GM12878 (cell line): ENCODE measurements at regions not wholly inside any gene's neighbourhood (a gene's known extent, or its start where the extent isn't known, plus 50 kb on each side); places are given as distances from the start of the nearest gene placed in this dataset.
A peak's percentile ranks its signal among the peaks of the same experiment; 100 is the strongest.

Experiments used
- ATAC-seq: fragments of 200-7000 bp; cut with Tn5 transposase; 3 replicates; pipeline ENCODE4 v1.9.1; 2020; ENCODE audit warnings: mild to moderate bottlenecking, moderate library complexity
- BruUV-seq: library from RNA; stranded (reverse); fragments of 400-500 nt; replicated peaks from 2 replicates; lab custom pipeline; 2021; lab: Mats Ljungman, UMichigan
- CTCF ChIA-PET: fragments of 300-600 bp; sonication (Branson Sonifier 250); formaldehyde crosslinking; extraction: SDS; loops from one replicate; lab custom pipeline; 2021; ENCODE audit warnings: inconsistent platforms; lab: Yijun Ruan, JAX
- POLR2A ChIA-PET: fragments of 350-600 bp; formaldehyde crosslinking; extraction: SDS; loops from one replicate; lab custom pipeline; 2021; ENCODE audit warnings: inconsistent platforms; lab: Charles Lee
- RAD21 ChIA-PET: fragments of 300-600 bp; sonication (Branson Sonifier 250); formaldehyde crosslinking; loops from one replicate; lab custom pipeline; 2023; ENCODE audit warnings: antibody characterized with exemption; ENCODE audit not compliant: unreplicated experiment; lab: Charles Lee
- SMC1A ChIA-PET: fragments of 300-600 bp; sonication (Branson Sonifier 250); formaldehyde crosslinking; loops from one replicate; lab custom pipeline; 2023; ENCODE audit not compliant: unreplicated experiment, uncharacterized antibody; lab: Charles Lee
- DNase-seq: peaks from one replicate; pipeline ENCODE4 v3.0.0-alpha.2; 2011; ENCODE audit warnings: low read depth, low spot score
- FAIRE-seq: peaks from 3 replicates; lab custom pipeline; 2011; peaks lifted over from hg19 to GRCh38; lab: Jason Lieb, UNC
- H2AFZ ChIP-seq: 2 replicates; pipeline ENCODE4 v1.6.0; 2011; ENCODE audit warnings: low read depth, low read length, control low read depth; ENCODE audit not compliant: control insufficient read depth
- H3K27ac ChIP-seq: 2 replicates; pipeline ENCODE4 v1.5.1; 2011; ENCODE audit warnings: control low read depth; ENCODE audit not compliant: control insufficient read depth, insufficient read depth
- H3K27me3 ChIP-seq, 2 experiments: replicated peaks in 1 of 2; 2 replicates each; pipeline versions ENCODE4 v1.6.0 to v1.6.1; 2011; ENCODE audit warnings: low read length in 1 of 2; ENCODE audit not compliant: control insufficient read depth in 2 of 2, insufficient read depth in 2 of 2
- H3K36me3 ChIP-seq, 2 experiments: 2 replicates each; pipeline ENCODE4 v1.5.1; 2011; ENCODE audit warnings: low read length in 1 of 2; ENCODE audit not compliant: control insufficient read depth in 2 of 2, insufficient read depth in 2 of 2
- H3K4me1 ChIP-seq: 2 replicates; pipeline ENCODE4 v1.6.1; 2011; ENCODE audit warnings: mild to moderate bottlenecking, low read length, moderate library complexity, mixed read lengths; ENCODE audit not compliant: control insufficient read depth, insufficient read depth
- H3K4me2 ChIP-seq: 2 replicates; pipeline ENCODE4 v1.6.0; 2011; ENCODE audit warnings: control low read depth; ENCODE audit not compliant: control insufficient read depth, insufficient read depth
- H3K4me3 ChIP-seq: fragments of 200-600 bp; sonication (generic); 2 replicates; pipeline ENCODE4 v1.5.1; 2016
- H3K79me2 ChIP-seq: 2 replicates; pipeline ENCODE4 v1.6.0; 2011; ENCODE audit warnings: low read length; ENCODE audit not compliant: control insufficient read depth, insufficient read depth
- H3K9ac ChIP-seq: 2 replicates; pipeline ENCODE4 v1.8.0; 2011; ENCODE audit warnings: low read length, control low read depth, mixed read lengths; ENCODE audit not compliant: control insufficient read depth, insufficient read depth
- H3K9me3 ChIP-seq: replicated peaks from 3 replicates; pipeline ENCODE4 v1.5.1; 2011; ENCODE audit warnings: mild to moderate bottlenecking, low read length; ENCODE audit not compliant: control insufficient read depth, insufficient read depth
- H4K20me1 ChIP-seq: 2 replicates; pipeline ENCODE4 v1.6.0; 2011; ENCODE audit not compliant: control insufficient read depth, insufficient read depth
- DPF2 ChIP-seq: fragments of 450-650 bp; IDR thresholded peaks from 2 replicates; pipeline ENCODE4 v1.6.1; 2017; ENCODE audit warnings: mild to moderate bottlenecking
- ETV6 ChIP-seq, 2 experiments: fragments of 450-650 bp in 1 of 2; IDR thresholded peaks in 1 of 2; conservative IDR thresholded peaks in 1 of 2; 2 replicates each; pipeline ENCODE4 v1.6.1; 2014; ENCODE audit warnings: antibody characterized with exemption in 1 of 2, borderline replicate concordance in 1 of 2, low read depth in 1 of 2, mild to moderate bottlenecking in 1 of 2, moderate library complexity in 1 of 2
- FOS ChIP-seq: IDR thresholded peaks from 3 replicates; pipeline ENCODE4 v1.6.1; 2011; ENCODE audit warnings: borderline replicate concordance; ENCODE audit not compliant: insufficient read length; ENCODE audit errors: extremely low read depth
- FOXM1 ChIP-seq: IDR thresholded peaks from 2 replicates; pipeline ENCODE4 v1.6.1; 2012; ENCODE audit warnings: low read depth, mild to moderate bottlenecking, inconsistent platforms, low read length, moderate library complexity
- IKZF2 ChIP-seq, 2 experiments: fragments of 450-650 bp; IDR thresholded peaks; 2 replicates each; pipeline ENCODE4 v1.6.1; 2017; ENCODE audit warnings: mild to moderate bottlenecking in 2 of 2, moderate library complexity in 2 of 2
- KAT2A ChIP-seq: conservative IDR thresholded peaks from 2 replicates; pipeline ENCODE4 v1.6.1; 2011; ENCODE audit warnings: low read depth, low read length; ENCODE audit not compliant: control insufficient read depth
- MEF2B ChIP-seq: fragments of 450-650 bp; IDR thresholded peaks from 2 replicates; pipeline ENCODE4 v1.6.1; 2018; ENCODE audit warnings: mild to moderate bottlenecking, moderate library complexity; ENCODE audit not compliant: partially characterized antibody, poor library complexity, severe bottlenecking
- NFYA ChIP-seq: IDR thresholded peaks from 2 replicates; pipeline ENCODE4 v1.6.1; 2011; ENCODE audit warnings: low read depth, mild to moderate bottlenecking, low read length, improper control_type of control experiment, borderline replicate concordance
- RAD51 ChIP-seq: fragments of 450-650 bp; IDR thresholded peaks from 2 replicates; pipeline ENCODE4 v1.6.1; 2016; ENCODE audit warnings: moderate library complexity, mild to moderate bottlenecking, inconsistent platforms
- SIN3A ChIP-seq: IDR thresholded peaks from 2 replicates; pipeline ENCODE4 v1.6.1; 2012; ENCODE audit warnings: low read depth, low read length, improper control_type of control experiment
- SMAD1 ChIP-seq: fragments of 450-650 bp; IDR thresholded peaks from 2 replicates; pipeline ENCODE4 v1.6.1; 2018; ENCODE audit warnings: mild to moderate bottlenecking, low read depth; ENCODE audit not compliant: partially characterized antibody
- SUZ12 ChIP-seq: fragments of 200-600 bp; sonication (generic); IDR thresholded peaks from one replicate; pipeline ENCODE4 v1.6.1; 2018; ENCODE audit warnings: antibody characterized with exemption, mild to moderate bottlenecking; ENCODE audit not compliant: unreplicated experiment
- TAF1 ChIP-seq: IDR thresholded peaks from 2 replicates; pipeline ENCODE4 v1.6.1; 2011; ENCODE audit warnings: mild to moderate bottlenecking, low read depth, low read length, borderline replicate concordance
- TBL1XR1 ChIP-seq: IDR thresholded peaks from 2 replicates; pipeline ENCODE4 v1.6.1; 2012; ENCODE audit warnings: low read depth, low read length, improper control_type of control experiment
- WRNIP1 ChIP-seq: IDR thresholded peaks from 2 replicates; pipeline ENCODE4 v1.6.1; 2011; ENCODE audit warnings: low read depth, low read length, improper control_type of control experiment, borderline replicate concordance
- ZNF687 ChIP-seq: fragments of 450-650 bp; IDR thresholded peaks from 2 replicates; pipeline ENCODE4 v1.6.1; 2017; ENCODE audit warnings: mild to moderate bottlenecking, moderate library complexity
- WGBS: methylation state at CpG from one replicate; pipeline ENCODE4 v1.1.6; 2016; ENCODE audit warnings: low lambda C conversion rate; ENCODE audit not compliant: insufficient replicate concordance, insufficient coverage; ENCODE audit errors: missing lambda C conversion rate; 5-methylcytosine and 5-hydroxymethylcytosine counted together
- in situ Hi-C: fragments of 300-500 bp; cut with MboI; formaldehyde crosslinking; loops from 9 replicates; pipeline ENCODE4 v1.14.3; 2018; ENCODE audit warnings: mixed read lengths
- intact Hi-C: fragments of 100-400 bp; cut with micrococcal nuclease; formaldehyde crosslinking; loops from one replicate; pipeline ENCODE4 v1.14.2; 2022; ENCODE audit not compliant: unreplicated experiment
- TF ChIP-seq, protein P1 (sequence below): IDR thresholded peaks from 2 replicates; pipeline ENCODE4 v1.6.1; 2011; ENCODE audit warnings: mild to moderate bottlenecking, low read depth, low read length, moderate library complexity; ENCODE audit not compliant: insufficient replicate concordance
- TF ChIP-seq, protein P2 (sequence below): IDR thresholded peaks from 2 replicates; pipeline ENCODE4 v1.6.1; 2011; ENCODE audit warnings: borderline replicate concordance, low read depth, mild to moderate bottlenecking, moderate library complexity, mixed read lengths, low read length; ENCODE audit not compliant: insufficient read depth; ENCODE audit errors: extremely low read length

GRCh38 chr6:149266659-149267058 is 50.9 kb upstream of the TAB2 start:
- Histone ChIP-seq H3K4me1 (peaks cover 25% of the 10 kb centered on the region), H3K27ac (peak overlapping the region; percentile 60), H3K36me3 (no peaks in the 10 kb centered on the region), H4K20me1 (no peaks in the 10 kb centered on the region), H3K27me3 (no peaks in the 10 kb centered on the region), H3K9ac (0 out of 2 replicates have a peak overlapping the region, but pooled peaks have one; percentile 1), H3K4me2 (peak overlapping the region; percentile 89), H3K4me3 (no peak overlapping the region), H2AFZ (peak overlapping the region; percentile 76), H3K9me3 (no peaks in the 10 kb centered on the region; the same call in 2 of the 3 replicates), H3K79me2 (no peaks in the 10 kb centered on the region)
- FAIRE-seq (no peak), ATAC-seq (peak; percentile 94), DNase-seq (peak; percentile 53)
- ChIA-PET POLR2A (interaction anchor here (0.6 to 1.7 kb wide), 4 partner anchors 16 to 126 kb away, joined by 3 to 4 read pairs (median 3); no protein-coding TSS in a partner anchor), RAD21 (interaction anchor here (0.6 to 2.0 kb wide), 7 partner anchors 20 to 76 kb away, joined by 3 to 8 read pairs (median 4); no protein-coding TSS in a partner anchor), CTCF (interaction anchor here (0.6 to 1.3 kb wide), 8 partner anchors 9 to 165 kb away, joined by 3 to 10 read pairs (median 3); no protein-coding TSS in a partner anchor), SMC1A (interaction anchor here (0.7 to 3.4 kb wide), 26 partner anchors 9 to 238 kb away, joined by 3 to 12 read pairs (median 4); no protein-coding TSS in a partner anchor)
- BruUV-seq, result no TSS peak
- WGBS, result 11% methylated on average over 6 of the region's 6 CpGs
- in situ Hi-C loops, result no loop called here
- intact Hi-C loops, result no loop called here
- TF ChIP-seq TAF1, result no peak
- peak; percentile 34 to 58; a peak in 1 of 4 replicates for TF ChIP-seq IKZF2 (IDR thresholded peaks at IDR 0.05)
- TF ChIP-seq FOS, result no peak
- no peak for TF ChIP-seq SMAD1
- TF ChIP-seq, protein P1, sequence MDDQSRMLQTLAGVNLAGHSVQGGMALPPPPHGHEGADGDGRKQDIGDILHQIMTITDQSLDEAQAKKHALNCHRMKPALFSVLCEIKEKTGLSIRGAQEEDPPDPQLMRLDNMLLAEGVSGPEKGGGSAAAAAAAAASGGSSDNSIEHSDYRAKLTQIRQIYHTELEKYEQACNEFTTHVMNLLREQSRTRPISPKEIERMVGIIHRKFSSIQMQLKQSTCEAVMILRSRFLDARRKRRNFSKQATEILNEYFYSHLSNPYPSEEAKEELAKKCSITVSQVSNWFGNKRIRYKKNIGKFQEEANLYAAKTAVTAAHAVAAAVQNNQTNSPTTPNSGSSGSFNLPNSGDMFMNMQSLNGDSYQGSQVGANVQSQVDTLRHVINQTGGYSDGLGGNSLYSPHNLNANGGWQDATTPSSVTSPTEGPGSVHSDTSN, result no peak
- no peak for TF ChIP-seq FOXM1
- TF ChIP-seq ETV6 (conservative IDR thresholded peaks at IDR 0.05 in 1 of 2, IDR thresholded peaks at IDR 0.05 in 1 of 2; ENCODE audit: borderline replicate concordance in 1 of 2, low read depth in 1 of 2), result peak in 1 of 2 experiments; percentile 29; a peak in 1 of 4 replicates
- no peak for TF ChIP-seq WRNIP1
- TF ChIP-seq TBL1XR1, result 0 out of 2 replicates have a peak, but pooled peaks have one; percentile 13
- no peak for TF ChIP-seq SIN3A
- TF ChIP-seq NFYA, result no peak
- TF ChIP-seq SUZ12, result no peak
- no peak for TF ChIP-seq KAT2A
- no peak for TF ChIP-seq ZNF687
- peak; percentile 42 for TF ChIP-seq MEF2B
- TF ChIP-seq, protein P2, sequence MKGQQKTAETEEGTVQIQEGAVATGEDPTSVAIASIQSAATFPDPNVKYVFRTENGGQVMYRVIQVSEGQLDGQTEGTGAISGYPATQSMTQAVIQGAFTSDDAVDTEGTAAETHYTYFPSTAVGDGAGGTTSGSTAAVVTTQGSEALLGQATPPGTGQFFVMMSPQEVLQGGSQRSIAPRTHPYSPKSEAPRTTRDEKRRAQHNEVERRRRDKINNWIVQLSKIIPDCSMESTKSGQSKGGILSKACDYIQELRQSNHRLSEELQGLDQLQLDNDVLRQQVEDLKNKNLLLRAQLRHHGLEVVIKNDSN, result no peak
- 0 out of 2 replicates have a peak, but pooled peaks have one; percentile 26 for TF ChIP-seq DPF2
- no peak for TF ChIP-seq RAD51
